ENCODE measurements at regions not wholly inside any gene's neighbourhood (a gene's known extent, or its start where the extent isn't known, plus 50 kb on each side); places are given as distances from the start of the nearest gene placed in this dataset.

DNA sequence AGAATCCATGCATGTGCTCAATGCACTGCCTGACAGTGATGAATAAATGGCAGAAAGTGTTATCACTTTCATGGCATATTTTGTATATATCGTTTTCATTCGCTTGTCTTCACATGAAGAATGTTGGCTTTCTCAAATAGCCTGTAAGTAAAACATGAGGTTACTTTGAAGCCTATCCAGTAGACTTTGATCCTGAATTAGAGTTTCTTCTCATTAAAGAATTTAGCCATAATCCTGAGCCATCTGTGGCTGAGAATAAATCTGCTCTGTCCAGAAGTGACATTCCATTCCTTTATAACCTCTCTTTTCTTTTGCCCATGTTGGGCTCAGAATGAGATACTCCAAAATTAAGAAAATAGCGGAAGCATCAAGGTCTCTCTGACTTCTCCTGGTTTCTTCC lies 1071.7 kb upstream of the TENM4 start:
- TF ChIP-seq, protein P1, sequence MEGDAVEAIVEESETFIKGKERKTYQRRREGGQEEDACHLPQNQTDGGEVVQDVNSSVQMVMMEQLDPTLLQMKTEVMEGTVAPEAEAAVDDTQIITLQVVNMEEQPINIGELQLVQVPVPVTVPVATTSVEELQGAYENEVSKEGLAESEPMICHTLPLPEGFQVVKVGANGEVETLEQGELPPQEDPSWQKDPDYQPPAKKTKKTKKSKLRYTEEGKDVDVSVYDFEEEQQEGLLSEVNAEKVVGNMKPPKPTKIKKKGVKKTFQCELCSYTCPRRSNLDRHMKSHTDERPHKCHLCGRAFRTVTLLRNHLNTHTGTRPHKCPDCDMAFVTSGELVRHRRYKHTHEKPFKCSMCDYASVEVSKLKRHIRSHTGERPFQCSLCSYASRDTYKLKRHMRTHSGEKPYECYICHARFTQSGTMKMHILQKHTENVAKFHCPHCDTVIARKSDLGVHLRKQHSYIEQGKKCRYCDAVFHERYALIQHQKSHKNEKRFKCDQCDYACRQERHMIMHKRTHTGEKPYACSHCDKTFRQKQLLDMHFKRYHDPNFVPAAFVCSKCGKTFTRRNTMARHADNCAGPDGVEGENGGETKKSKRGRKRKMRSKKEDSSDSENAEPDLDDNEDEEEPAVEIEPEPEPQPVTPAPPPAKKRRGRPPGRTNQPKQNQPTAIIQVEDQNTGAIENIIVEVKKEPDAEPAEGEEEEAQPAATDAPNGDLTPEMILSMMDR (IDR thresholded peaks at IDR 0.05) = no peak
- TF ChIP-seq, protein P2, sequence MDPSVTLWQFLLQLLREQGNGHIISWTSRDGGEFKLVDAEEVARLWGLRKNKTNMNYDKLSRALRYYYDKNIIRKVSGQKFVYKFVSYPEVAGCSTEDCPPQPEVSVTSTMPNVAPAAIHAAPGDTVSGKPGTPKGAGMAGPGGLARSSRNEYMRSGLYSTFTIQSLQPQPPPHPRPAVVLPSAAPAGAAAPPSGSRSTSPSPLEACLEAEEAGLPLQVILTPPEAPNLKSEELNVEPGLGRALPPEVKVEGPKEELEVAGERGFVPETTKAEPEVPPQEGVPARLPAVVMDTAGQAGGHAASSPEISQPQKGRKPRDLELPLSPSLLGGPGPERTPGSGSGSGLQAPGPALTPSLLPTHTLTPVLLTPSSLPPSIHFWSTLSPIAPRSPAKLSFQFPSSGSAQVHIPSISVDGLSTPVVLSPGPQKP (IDR thresholded peaks at IDR 0.05; ENCODE audit: low read depth, low read length) = no peak
- TF ChIP-seq, protein P3, sequence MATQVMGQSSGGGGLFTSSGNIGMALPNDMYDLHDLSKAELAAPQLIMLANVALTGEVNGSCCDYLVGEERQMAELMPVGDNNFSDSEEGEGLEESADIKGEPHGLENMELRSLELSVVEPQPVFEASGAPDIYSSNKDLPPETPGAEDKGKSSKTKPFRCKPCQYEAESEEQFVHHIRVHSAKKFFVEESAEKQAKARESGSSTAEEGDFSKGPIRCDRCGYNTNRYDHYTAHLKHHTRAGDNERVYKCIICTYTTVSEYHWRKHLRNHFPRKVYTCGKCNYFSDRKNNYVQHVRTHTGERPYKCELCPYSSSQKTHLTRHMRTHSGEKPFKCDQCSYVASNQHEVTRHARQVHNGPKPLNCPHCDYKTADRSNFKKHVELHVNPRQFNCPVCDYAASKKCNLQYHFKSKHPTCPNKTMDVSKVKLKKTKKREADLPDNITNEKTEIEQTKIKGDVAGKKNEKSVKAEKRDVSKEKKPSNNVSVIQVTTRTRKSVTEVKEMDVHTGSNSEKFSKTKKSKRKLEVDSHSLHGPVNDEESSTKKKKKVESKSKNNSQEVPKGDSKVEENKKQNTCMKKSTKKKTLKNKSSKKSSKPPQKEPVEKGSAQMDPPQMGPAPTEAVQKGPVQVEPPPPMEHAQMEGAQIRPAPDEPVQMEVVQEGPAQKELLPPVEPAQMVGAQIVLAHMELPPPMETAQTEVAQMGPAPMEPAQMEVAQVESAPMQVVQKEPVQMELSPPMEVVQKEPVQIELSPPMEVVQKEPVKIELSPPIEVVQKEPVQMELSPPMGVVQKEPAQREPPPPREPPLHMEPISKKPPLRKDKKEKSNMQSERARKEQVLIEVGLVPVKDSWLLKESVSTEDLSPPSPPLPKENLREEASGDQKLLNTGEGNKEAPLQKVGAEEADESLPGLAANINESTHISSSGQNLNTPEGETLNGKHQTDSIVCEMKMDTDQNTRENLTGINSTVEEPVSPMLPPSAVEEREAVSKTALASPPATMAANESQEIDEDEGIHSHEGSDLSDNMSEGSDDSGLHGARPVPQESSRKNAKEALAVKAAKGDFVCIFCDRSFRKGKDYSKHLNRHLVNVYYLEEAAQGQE (IDR thresholded peaks at IDR 0.05) = no peak
- TF ChIP-seq SMC3 (IDR thresholded peaks at IDR 0.05) (no peak), ESRRA (IDR thresholded peaks at IDR 0.05; ENCODE audit: borderline replicate concordance, low read length) (no peak), RAD21 (conservative IDR thresholded peaks at IDR 0.05 in 1 of 2, IDR thresholded peaks at IDR 0.05 in 1 of 2) (no peak), RARB (CRISPR knock-in tag; IDR thresholded peaks at IDR 0.05) (no peak), POLR2A (IDR thresholded peaks at IDR 0.05; ENCODE audit: low read length) (no peak), SREBF2 (IDR thresholded peaks at IDR 0.05) (no peak), EP300 (IDR thresholded peaks at IDR 0.05) (no peak), NFE2L2 (conservative IDR thresholded peaks at IDR 0.05; ENCODE audit: low read length) (no peak), TP53 (CRISPR knock-in tag; IDR thresholded peaks at IDR 0.05) (no peak)
- TF ChIP-seq, protein P4, sequence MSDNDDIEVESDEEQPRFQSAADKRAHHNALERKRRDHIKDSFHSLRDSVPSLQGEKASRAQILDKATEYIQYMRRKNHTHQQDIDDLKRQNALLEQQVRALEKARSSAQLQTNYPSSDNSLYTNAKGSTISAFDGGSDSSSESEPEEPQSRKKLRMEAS (IDR thresholded peaks at IDR 0.05) = no peak
- TF ChIP-seq, protein P5, sequence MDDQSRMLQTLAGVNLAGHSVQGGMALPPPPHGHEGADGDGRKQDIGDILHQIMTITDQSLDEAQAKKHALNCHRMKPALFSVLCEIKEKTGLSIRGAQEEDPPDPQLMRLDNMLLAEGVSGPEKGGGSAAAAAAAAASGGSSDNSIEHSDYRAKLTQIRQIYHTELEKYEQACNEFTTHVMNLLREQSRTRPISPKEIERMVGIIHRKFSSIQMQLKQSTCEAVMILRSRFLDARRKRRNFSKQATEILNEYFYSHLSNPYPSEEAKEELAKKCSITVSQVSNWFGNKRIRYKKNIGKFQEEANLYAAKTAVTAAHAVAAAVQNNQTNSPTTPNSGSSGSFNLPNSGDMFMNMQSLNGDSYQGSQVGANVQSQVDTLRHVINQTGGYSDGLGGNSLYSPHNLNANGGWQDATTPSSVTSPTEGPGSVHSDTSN (IDR thresholded peaks at IDR 0.05) = no peak
